GM12878 (cell line): ENCODE measurements at regions not wholly inside any gene's neighbourhood (a gene's known extent, or its start where the extent isn't known, plus 50 kb on each side); places are given as distances from the start of the nearest gene placed in this dataset.

Experiments
- CEBPB ChIP-seq, 2 experiments: fragments of 150-350 bp in 1 of 2; IDR thresholded peaks; 2 replicates each; pipeline ENCODE4 v1.6.1; 2012 to 2014; ENCODE audit warnings: low read depth in 2 of 2, low read length in 2 of 2, borderline replicate concordance in 1 of 2, inconsistent platforms in 1 of 2
- CTCF ChIP-seq, 3 experiments: IDR thresholded peaks in 2 of 3; conservative IDR thresholded peaks in 1 of 3; 2 replicates each; pipeline ENCODE4 v1.5.1; 2011; ENCODE audit warnings: low read depth in 3 of 3, low read length in 3 of 3, mild to moderate bottlenecking in 3 of 3, control low read depth in 2 of 3, moderate library complexity in 2 of 3, inconsistent platforms in 1 of 3, mixed read lengths in 1 of 3; ENCODE audit not compliant: control insufficient read depth in 2 of 3, insufficient read depth in 1 of 3; ENCODE audit errors: extremely low read depth in 1 of 3
- EZH2 ChIP-seq: IDR thresholded peaks from 2 replicates; pipeline ENCODE4 v1.6.1; 2012; ENCODE audit warnings: low read depth, mild to moderate bottlenecking, control low read depth, inconsistent platforms, low read length, borderline replicate concordance; ENCODE audit not compliant: control insufficient read depth
- KDM1A ChIP-seq: fragments of 200-600 bp; sonication (generic); IDR thresholded peaks from 2 replicates; pipeline ENCODE4 v1.6.1; 2016; ENCODE audit warnings: borderline replicate concordance
- MAX ChIP-seq: IDR thresholded peaks from 2 replicates; pipeline ENCODE4 v1.6.1; 2012; ENCODE audit warnings: low read depth, low read length, improper control_type of control experiment
- SIX5 ChIP-seq: IDR thresholded peaks from 2 replicates; pipeline ENCODE4 v1.6.1; 2011; ENCODE audit warnings: mild to moderate bottlenecking, low read depth, low read length, moderate library complexity; ENCODE audit not compliant: severe bottlenecking
- SP1 ChIP-seq: IDR thresholded peaks from one replicate; pipeline ENCODE4 v1.6.1; 2011; ENCODE audit warnings: low read depth, low read length
- SREBF2 ChIP-seq: IDR thresholded peaks from 2 replicates; pipeline ENCODE4 v1.6.1; 2012; ENCODE audit warnings: mild to moderate bottlenecking, low read length
- TAF1 ChIP-seq: IDR thresholded peaks from 2 replicates; pipeline ENCODE4 v1.6.1; 2011; ENCODE audit warnings: mild to moderate bottlenecking, low read depth, low read length, borderline replicate concordance
- YY1 ChIP-seq: IDR thresholded peaks from 2 replicates; pipeline ENCODE4 v1.6.1; 2011; ENCODE audit warnings: low read depth, mild to moderate bottlenecking, low read length
- TF ChIP-seq, protein P1 (sequence below): IDR thresholded peaks from 2 replicates; pipeline ENCODE4 v1.6.1; 2011; ENCODE audit warnings: low read depth, low read length, improper control_type of control experiment, borderline replicate concordance
- TF ChIP-seq, protein P2 (sequence below): fragments of 450-650 bp; IDR thresholded peaks from 2 replicates; pipeline ENCODE4 v1.6.1; 2016; ENCODE audit warnings: mild to moderate bottlenecking, moderate library complexity, borderline replicate concordance

DNA sequence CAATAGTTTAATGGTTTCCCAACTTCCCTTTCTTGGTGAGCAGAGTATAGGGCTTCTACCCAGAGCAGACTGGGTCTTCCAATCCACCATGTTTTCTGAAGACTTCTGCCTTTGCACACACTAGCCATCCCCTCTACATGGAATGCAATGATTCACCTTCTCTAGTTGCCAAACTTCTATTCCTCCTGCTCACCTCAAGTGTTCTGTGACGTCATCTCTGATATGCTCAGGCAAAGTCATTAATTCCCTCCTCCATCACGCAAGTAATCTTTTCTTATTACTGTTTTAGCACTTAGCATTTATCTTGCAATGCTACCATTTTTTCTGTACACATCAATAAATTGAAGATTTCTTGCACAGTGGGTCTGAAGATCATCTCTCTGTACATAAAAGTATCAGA is 174.2 kb downstream of the RBM26 start:
- no peak for TF ChIP-seq CTCF (IDR thresholded peaks at IDR 0.05 in 2 of 3, conservative IDR thresholded peaks at IDR 0.05 in 1 of 3; ENCODE audit: control insufficient read depth in 2 of 3, extremely low read depth in 1 of 3, insufficient read depth in 1 of 3, low read depth in 3 of 3, low read length in 3 of 3)
- no peak for TF ChIP-seq KDM1A
- TF ChIP-seq MAX, result no peak
- TF ChIP-seq, protein P1, sequence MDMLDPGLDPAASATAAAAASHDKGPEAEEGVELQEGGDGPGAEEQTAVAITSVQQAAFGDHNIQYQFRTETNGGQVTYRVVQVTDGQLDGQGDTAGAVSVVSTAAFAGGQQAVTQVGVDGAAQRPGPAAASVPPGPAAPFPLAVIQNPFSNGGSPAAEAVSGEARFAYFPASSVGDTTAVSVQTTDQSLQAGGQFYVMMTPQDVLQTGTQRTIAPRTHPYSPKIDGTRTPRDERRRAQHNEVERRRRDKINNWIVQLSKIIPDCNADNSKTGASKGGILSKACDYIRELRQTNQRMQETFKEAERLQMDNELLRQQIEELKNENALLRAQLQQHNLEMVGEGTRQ, result no peak
- TF ChIP-seq, protein P2, sequence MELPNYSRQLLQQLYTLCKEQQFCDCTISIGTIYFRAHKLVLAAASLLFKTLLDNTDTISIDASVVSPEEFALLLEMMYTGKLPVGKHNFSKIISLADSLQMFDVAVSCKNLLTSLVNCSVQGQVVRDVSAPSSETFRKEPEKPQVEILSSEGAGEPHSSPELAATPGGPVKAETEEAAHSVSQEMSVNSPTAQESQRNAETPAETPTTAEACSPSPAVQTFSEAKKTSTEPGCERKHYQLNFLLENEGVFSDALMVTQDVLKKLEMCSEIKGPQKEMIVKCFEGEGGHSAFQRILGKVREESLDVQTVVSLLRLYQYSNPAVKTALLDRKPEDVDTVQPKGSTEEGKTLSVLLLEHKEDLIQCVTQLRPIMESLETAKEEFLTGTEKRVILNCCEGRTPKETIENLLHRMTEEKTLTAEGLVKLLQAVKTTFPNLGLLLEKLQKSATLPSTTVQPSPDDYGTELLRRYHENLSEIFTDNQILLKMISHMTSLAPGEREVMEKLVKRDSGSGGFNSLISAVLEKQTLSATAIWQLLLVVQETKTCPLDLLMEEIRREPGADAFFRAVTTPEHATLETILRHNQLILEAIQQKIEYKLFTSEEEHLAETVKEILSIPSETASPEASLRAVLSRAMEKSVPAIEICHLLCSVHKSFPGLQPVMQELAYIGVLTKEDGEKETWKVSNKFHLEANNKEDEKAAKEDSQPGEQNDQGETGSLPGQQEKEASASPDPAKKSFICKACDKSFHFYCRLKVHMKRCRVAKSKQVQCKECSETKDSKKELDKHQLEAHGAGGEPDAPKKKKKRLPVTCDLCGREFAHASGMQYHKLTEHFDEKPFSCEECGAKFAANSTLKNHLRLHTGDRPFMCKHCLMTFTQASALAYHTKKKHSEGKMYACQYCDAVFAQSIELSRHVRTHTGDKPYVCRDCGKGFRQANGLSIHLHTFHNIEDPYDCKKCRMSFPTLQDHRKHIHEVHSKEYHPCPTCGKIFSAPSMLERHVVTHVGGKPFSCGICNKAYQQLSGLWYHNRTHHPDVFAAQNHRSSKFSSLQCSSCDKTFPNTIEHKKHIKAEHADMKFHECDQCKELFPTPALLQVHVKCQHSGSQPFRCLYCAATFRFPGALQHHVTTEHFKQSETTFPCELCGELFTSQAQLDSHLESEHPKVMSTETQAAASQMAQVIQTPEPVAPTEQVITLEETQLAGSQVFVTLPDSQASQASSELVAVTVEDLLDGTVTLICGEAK, result no peak
- no peak for TF ChIP-seq SIX5
- TF ChIP-seq YY1, result no peak
- TF ChIP-seq EZH2, result no peak
- no peak for TF ChIP-seq SREBF2
- no peak for TF ChIP-seq CEBPB (IDR thresholded peaks at IDR 0.05; ENCODE audit: borderline replicate concordance in 1 of 2, low read depth in 2 of 2, low read length in 2 of 2)
- no peak for TF ChIP-seq TAF1
- TF ChIP-seq SP1, result no peak
